ENCODE measurements at regions not wholly inside any gene's neighbourhood (a gene's known extent, or its start where the extent isn't known, plus 50 kb on each side); places are given as distances from the start of the nearest gene placed in this dataset.

GRCh38 chr4:62899646-62900364 lies 1509.4 kb downstream of the TECRL start:
- Histone ChIP-seq H3K4me1 (ENCODE audit: insufficient read depth) (no peaks in the 10 kb centered on the region), H3K27me3 (no peaks in the 10 kb centered on the region), H3K79me2 (no peaks in the 10 kb centered on the region), H3K9me3 (ENCODE audit: low read depth) (no peaks in the 10 kb centered on the region), H2AFZ (no peak overlapping the region), H3K4me3 (no peak overlapping the region), H3K4me2 (no peak overlapping the region), H3K9me2 (replicated peaks; ENCODE audit: insufficient read depth) (no peaks in the 10 kb centered on the region), H4K20me1 (ENCODE audit: insufficient read depth, poor library complexity, severe bottlenecking) (no peaks in the 10 kb centered on the region), H3K27ac (no peak overlapping the region), H3K36me3 (replicated peaks; ENCODE audit: insufficient read depth, low read depth) (no peaks in the 10 kb centered on the region)
- TF ChIP-seq CTCF (IDR thresholded peaks at IDR 0.05; ENCODE audit: poor library complexity) (no peak), EZH2 (IDR thresholded peaks at IDR 0.05; ENCODE audit: borderline replicate concordance) (no peak), EZH2phosphoT487 (IDR thresholded peaks at IDR 0.05; ENCODE audit: low read depth, severe bottlenecking, unreplicated experiment) (no peak)
- no peak for DNase-seq (ENCODE audit: low spot score)

GRCh38 chr4:62898115-62898514 lies 1511.1 kb downstream of the TECRL start:
- no peaks in the 10 kb centered on the region for H3K79me2 ChIP-seq
- H3K27me3 ChIP-seq, result no peaks in the 10 kb centered on the region
- H3K36me3 ChIP-seq (replicated peaks; ENCODE audit: insufficient read depth, low read depth), result no peaks in the 10 kb centered on the region
- no peaks in the 10 kb centered on the region for H3K9me3 ChIP-seq (ENCODE audit: low read depth)
- no peaks in the 10 kb centered on the region for H4K20me1 ChIP-seq (ENCODE audit: insufficient read depth, poor library complexity, severe bottlenecking)
- H3K27ac ChIP-seq, result no peak overlapping the region
- no peaks in the 10 kb centered on the region for H3K4me1 ChIP-seq (ENCODE audit: insufficient read depth)
- TF ChIP-seq CTCF (IDR thresholded peaks at IDR 0.05; ENCODE audit: poor library complexity) (no peak), EZH2 (IDR thresholded peaks at IDR 0.05; ENCODE audit: borderline replicate concordance) (no peak), EZH2phosphoT487 (IDR thresholded peaks at IDR 0.05; ENCODE audit: low read depth, severe bottlenecking, unreplicated experiment) (no peak)
- H2AFZ ChIP-seq, result no peak overlapping the region
- H3K4me2 ChIP-seq, result no peak overlapping the region
- no peak overlapping the region for H3K4me3 ChIP-seq
- H3K9me2 ChIP-seq (replicated peaks; ENCODE audit: insufficient read depth), result no peaks in the 10 kb centered on the region
- no peak for DNase-seq (ENCODE audit: low spot score)
- WGBS (ENCODE audit: low lambda C conversion rate, missing lambda C conversion rate), result 86% methylated on average over 5 of the region's 5 CpGs

- Histone ChIP-seq H3K27me3 (no peaks in the 10 kb centered on the region), H3K4me2 (no peak overlapping the region), H3K4me1 (ENCODE audit: insufficient read depth) (no peaks in the 10 kb centered on the region), H3K79me2 (no peaks in the 10 kb centered on the region), H3K4me3 (no peak overlapping the region), H3K9me3 (ENCODE audit: low read depth) (no peaks in the 10 kb centered on the region), H4K20me1 (ENCODE audit: insufficient read depth, poor library complexity, severe bottlenecking) (no peaks in the 10 kb centered on the region), H3K9me2 (replicated peaks; ENCODE audit: insufficient read depth) (no peaks in the 10 kb centered on the region), H3K27ac (no peak overlapping the region), H3K36me3 (replicated peaks; ENCODE audit: insufficient read depth, low read depth) (no peaks in the 10 kb centered on the region), H2AFZ (no peak overlapping the region)
- DNase-seq (ENCODE audit: low spot score), result no peak
- WGBS (ENCODE audit: low lambda C conversion rate, missing lambda C conversion rate), result 90% methylated on average over 3 of the region's 3 CpGs
- no peak for TF ChIP-seq EZH2phosphoT487 (IDR thresholded peaks at IDR 0.05; ENCODE audit: low read depth, severe bottlenecking, unreplicated experiment)
- TF ChIP-seq CTCF (IDR thresholded peaks at IDR 0.05; ENCODE audit: poor library complexity), result no peak
- TF ChIP-seq EZH2 (IDR thresholded peaks at IDR 0.05; ENCODE audit: borderline replicate concordance), result no peak
Observed at GRCh38 chr4:62896721-62897120, 1512.5 kb downstream of the TECRL start.
